ENCODE measurements at regions not wholly inside any gene's neighbourhood (a gene's known extent, or its start where the extent isn't known, plus 50 kb on each side); places are given as distances from the start of the nearest gene placed in this dataset.

DNA sequence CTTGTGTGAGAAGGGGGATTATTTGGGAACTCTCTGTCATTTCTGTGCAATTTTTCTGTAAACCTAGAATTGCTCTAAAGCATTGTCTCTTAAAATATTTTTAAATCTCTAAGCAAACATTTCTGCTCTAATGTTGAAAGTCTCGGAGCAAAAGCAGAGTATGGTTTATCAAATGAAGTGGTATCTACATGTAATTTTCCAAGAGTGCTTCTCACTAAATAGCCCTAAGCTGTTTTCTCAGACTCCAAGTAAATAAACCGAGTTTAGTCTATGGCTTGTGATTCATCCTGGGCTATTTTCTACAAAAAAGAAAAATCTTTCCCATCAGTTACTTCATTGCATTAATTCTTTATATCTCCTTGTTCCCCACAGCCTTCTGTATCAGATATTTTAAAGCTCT, 90.8 kb downstream of the METTL4 start:
- DNase-seq: no peak

DNA sequence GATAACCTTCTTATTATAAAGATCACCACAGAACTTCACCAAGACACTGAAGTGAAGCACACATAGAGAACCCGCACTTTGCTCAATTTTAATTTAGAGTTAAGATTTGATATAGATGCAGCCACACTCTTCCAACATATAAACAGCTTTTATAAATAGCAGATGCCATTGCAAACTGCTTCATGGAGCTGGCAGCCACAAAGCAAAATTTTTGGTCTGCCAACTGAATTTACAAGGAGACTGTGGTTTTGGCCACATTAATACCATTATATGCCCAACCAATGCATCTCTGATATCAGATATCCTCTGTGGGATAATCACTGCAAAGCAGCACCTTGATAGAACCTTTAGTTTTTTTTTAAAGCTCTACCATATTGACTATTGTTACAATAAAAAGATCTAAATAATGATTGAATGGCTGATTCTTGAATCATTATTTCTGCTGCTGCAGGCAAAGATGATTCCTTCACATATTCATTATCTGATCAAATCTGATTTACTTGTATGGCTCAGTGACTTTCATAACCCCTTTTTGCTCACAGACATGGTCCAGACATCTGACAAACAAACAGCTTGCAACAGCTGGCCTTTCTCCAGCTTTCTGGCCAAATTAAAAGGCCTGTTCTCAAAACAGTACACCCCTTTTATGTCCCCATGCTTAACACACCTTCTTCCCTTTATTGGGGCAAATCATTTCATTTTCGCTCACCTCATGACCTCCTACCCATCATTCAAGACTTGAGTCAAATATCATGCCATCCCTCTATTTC, 88.4 kb downstream of the METTL4 start:
- DNase-seq: no peak

DNA sequence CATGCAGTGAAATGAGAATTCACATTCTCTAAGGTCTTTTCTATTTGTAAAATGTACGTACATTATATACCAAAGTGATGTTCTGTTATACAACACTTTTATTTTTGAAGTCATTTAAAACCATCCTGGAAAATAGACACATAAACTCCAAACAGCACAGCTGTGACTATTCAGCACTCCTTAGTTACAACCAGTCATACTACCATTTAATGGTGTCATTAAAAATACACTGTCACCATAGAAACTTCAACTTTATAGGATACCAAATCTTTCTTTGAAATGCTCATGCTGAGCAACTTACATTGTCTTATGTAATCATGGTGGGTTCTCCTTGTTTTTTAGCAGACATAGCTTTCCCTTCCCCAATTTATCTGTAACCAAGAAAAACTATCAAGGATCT, 85.3 kb downstream of the METTL4 start:
- no peak for DNase-seq

DNA sequence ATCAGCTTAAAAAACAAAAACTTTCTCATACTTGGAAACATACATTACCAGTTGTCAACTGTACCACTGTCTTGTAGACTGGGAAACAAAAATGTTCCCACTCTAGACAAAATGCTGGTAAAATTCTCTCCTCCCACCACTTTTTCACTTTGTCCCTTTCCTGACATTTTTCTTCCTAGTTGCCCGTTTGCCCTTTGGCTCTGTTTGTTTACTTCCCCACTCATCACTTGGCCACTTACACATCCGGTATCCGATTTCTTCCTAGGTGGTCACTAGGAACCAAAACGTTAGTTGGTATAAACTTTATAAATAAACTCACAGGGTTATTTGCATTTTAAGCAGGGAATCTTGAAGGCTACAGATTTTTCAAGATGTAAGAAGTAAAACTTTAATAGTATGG, 84.9 kb downstream of the METTL4 start:
- DNase-seq: no peak

Measured in NCI-H345 (cell line).